ENCODE measurements at regions not wholly inside any gene's neighbourhood (a gene's known extent, or its start where the extent isn't known, plus 50 kb on each side); places are given as distances from the start of the nearest gene placed in this dataset.
"Not testable (repeated sequence)": the region's sequence is repeated elsewhere in the genome, so short reads cannot be mapped to it uniquely, and the experiment has no call there.

GRCh38 chr9:63315387-63315786 is 1969.6 kb downstream of the FOXD4L5 start:
- TF ChIP-seq, protein P1, sequence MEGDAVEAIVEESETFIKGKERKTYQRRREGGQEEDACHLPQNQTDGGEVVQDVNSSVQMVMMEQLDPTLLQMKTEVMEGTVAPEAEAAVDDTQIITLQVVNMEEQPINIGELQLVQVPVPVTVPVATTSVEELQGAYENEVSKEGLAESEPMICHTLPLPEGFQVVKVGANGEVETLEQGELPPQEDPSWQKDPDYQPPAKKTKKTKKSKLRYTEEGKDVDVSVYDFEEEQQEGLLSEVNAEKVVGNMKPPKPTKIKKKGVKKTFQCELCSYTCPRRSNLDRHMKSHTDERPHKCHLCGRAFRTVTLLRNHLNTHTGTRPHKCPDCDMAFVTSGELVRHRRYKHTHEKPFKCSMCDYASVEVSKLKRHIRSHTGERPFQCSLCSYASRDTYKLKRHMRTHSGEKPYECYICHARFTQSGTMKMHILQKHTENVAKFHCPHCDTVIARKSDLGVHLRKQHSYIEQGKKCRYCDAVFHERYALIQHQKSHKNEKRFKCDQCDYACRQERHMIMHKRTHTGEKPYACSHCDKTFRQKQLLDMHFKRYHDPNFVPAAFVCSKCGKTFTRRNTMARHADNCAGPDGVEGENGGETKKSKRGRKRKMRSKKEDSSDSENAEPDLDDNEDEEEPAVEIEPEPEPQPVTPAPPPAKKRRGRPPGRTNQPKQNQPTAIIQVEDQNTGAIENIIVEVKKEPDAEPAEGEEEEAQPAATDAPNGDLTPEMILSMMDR (conservative IDR thresholded peaks at IDR 0.05; ENCODE audit: low read depth in 2 of 2) = not testable (repeated sequence)
- TF ChIP-seq EZH2phosphoT487 (IDR thresholded peaks at IDR 0.05; ENCODE audit: unreplicated experiment); NANOG (IDR thresholded peaks at IDR 0.05; ENCODE audit: borderline replicate concordance); EZH2 (IDR thresholded peaks at IDR 0.05; ENCODE audit: low read depth, unreplicated experiment); POLR2AphosphoS5 (IDR thresholded peaks at IDR 0.05; ENCODE audit: low read depth); CREB1 (CRISPR knock-in tag; IDR thresholded peaks at IDR 0.05; ENCODE audit: low read depth): not testable (repeated sequence)
- TF ChIP-seq, protein P2, sequence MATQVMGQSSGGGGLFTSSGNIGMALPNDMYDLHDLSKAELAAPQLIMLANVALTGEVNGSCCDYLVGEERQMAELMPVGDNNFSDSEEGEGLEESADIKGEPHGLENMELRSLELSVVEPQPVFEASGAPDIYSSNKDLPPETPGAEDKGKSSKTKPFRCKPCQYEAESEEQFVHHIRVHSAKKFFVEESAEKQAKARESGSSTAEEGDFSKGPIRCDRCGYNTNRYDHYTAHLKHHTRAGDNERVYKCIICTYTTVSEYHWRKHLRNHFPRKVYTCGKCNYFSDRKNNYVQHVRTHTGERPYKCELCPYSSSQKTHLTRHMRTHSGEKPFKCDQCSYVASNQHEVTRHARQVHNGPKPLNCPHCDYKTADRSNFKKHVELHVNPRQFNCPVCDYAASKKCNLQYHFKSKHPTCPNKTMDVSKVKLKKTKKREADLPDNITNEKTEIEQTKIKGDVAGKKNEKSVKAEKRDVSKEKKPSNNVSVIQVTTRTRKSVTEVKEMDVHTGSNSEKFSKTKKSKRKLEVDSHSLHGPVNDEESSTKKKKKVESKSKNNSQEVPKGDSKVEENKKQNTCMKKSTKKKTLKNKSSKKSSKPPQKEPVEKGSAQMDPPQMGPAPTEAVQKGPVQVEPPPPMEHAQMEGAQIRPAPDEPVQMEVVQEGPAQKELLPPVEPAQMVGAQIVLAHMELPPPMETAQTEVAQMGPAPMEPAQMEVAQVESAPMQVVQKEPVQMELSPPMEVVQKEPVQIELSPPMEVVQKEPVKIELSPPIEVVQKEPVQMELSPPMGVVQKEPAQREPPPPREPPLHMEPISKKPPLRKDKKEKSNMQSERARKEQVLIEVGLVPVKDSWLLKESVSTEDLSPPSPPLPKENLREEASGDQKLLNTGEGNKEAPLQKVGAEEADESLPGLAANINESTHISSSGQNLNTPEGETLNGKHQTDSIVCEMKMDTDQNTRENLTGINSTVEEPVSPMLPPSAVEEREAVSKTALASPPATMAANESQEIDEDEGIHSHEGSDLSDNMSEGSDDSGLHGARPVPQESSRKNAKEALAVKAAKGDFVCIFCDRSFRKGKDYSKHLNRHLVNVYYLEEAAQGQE (IDR thresholded peaks at IDR 0.05; ENCODE audit: unreplicated experiment) = not testable (repeated sequence)
